Breast epithelium (tissue), 4 donors: ENCODE measurements at regions not wholly inside any gene's neighbourhood (a gene's known extent, or its start where the extent isn't known, plus 50 kb on each side); places are given as distances from the start of the nearest gene placed in this dataset.

Experiments used
- DNase-seq, 2 donors: peaks; one replicate each; pipeline ENCODE4 v3.0.0-alpha.2; 2019; ENCODE audit warnings: low spot score in 2 of 2
- H3K27ac ChIP-seq, 2 donors: fragments of 200-600 bp; sonication (generic) in 1 of 2; one replicate each; pipeline ENCODE4 v1.5.1; 2016 to 2019; ENCODE audit warnings: mild to moderate bottlenecking in 1 of 2
- H3K27me3 ChIP-seq, 2 donors: fragments of 200-600 bp; sonication (generic) in 1 of 2; one replicate each; pipeline versions ENCODE4 v1.5.1 to v1.6.0; 2017 to 2019; ENCODE audit warnings: control low read depth in 1 of 2, mild to moderate bottlenecking in 1 of 2
- H3K36me3 ChIP-seq: fragments of 200-600 bp; one replicate; pipeline ENCODE4 v1.5.1; 2019
- H3K4me1 ChIP-seq, 2 donors: fragments of 200-600 bp; sonication (generic); one replicate each; pipeline ENCODE4 v1.5.1; 2016 to 2019; ENCODE audit warnings: control low read depth in 1 of 2
- H3K4me3 ChIP-seq, 3 donors: fragments of 200-600 bp; sonication (generic); 1 replicate in 2 of 3; 2 replicates in 1 of 3; pipeline ENCODE4 v1.5.1; 2016 to 2019; ENCODE audit warnings: mild to moderate bottlenecking in 3 of 3, moderate library complexity in 2 of 3
- H3K9me3 ChIP-seq, 2 donors: fragments of 200-600 bp; sonication (generic) in 1 of 2; one replicate each; pipeline ENCODE4 v1.5.1; 2016 to 2019; ENCODE audit warnings: control low read depth in 1 of 2
- CTCF ChIP-seq, 3 donors: fragments of 450-650 bp; IDR thresholded peaks; one replicate each; pipeline ENCODE4 v1.5.1; 2016 to 2017; ENCODE audit warnings: antibody characterized with exemption in 3 of 3, mild to moderate bottlenecking in 3 of 3, moderate library complexity in 3 of 3
- POLR2A ChIP-seq: fragments of 450-650 bp; IDR thresholded peaks from one replicate; pipeline ENCODE4 v1.6.1; 2016; ENCODE audit warnings: antibody characterized with exemption, mild to moderate bottlenecking, moderate library complexity
- POLR2AphosphoS5 ChIP-seq, 3 donors: sonication (generic); formaldehyde crosslinking; IDR thresholded peaks; one replicate each; pipeline ENCODE4 v1.6.1; 2017; ENCODE audit warnings: antibody characterized with exemption in 3 of 3
- intact Hi-C: fragments of 100-400 bp; cut with DNase I; formaldehyde crosslinking; loops from one replicate; pipeline ENCODE4 v1.15.1; 2023; ENCODE audit warnings: low total_unique reads

DNA sequence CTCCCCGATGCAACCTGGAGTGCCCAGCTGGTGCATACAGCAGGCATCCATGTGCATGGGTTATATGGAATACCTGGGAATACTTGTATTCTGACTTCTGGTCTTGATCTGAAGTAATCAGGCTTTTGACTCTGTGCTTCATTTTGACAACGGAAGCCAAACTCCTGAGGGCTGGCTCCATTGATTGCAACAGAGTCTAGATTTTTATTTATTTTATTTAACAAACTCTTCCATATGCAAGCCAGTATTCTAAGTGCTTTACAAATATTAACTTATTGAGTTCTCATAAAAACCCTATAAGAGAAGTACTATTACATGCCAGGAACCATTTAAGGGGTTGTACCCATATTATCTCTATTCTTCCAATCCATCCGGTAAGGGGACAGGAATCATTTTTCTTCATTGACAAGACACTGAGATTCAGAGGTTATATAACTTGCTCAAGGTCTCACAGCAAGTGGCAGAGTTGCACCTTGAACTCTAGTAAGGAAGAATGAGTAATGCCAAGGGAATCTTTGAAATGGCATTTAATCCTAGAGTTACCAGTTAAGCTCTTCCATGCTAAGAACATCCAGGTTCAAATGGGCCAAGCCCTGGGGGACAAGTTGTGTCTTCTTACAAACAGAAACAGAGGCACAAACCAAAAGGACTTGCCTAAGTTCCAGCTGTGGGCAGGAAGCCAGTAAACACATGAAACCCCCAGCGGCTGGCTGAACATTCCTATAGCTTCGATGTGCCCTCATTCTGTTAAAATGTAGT is 241.0 kb downstream of the WDR11 start:
- no peaks in the 10 kb centered on the region for H3K36me3 ChIP-seq
- DNase-seq: peak in 1 of 2 donors; percentile 32
- no peaks in the 10 kb centered on the region for H3K9me3 ChIP-seq
- intact Hi-C loops: no loop called here
- H3K4me3 ChIP-seq: no peak overlapping the region
- TF ChIP-seq POLR2AphosphoS5 (IDR thresholded peaks at IDR 0.05) (no peak), POLR2A (no peak), CTCF (IDR thresholded peaks at IDR 0.05) (no peak)
- peaks cover 0 to 4% of the 10 kb centered on the region in 2 donors for H3K4me1 ChIP-seq
- no peak overlapping the region for H3K27ac ChIP-seq
- no peaks in the 10 kb centered on the region for H3K27me3 ChIP-seq

DNA sequence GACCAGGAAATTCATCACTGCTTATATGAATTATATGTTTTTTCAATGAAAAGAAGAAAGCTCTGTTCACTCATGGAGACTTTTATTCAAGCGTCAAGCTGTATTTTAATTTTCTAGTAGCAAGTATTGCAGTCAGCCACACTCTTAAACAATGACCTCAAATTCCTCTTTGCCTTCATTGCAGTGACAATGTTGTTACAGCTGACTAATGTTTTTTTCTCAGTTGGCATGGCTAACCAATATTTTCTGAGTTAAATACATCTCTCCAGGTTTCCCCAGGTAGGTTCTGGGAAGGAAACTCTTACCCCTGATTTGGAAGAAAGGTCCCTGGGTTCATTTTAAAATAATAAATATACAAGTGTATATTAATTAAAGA is 241.5 kb downstream of the WDR11 start:
- Histone ChIP-seq H3K36me3 (no peaks in the 10 kb centered on the region), H3K27me3 (no peaks in the 10 kb centered on the region), H3K9me3 (no peaks in the 10 kb centered on the region), H3K4me3 (no peak overlapping the region), H3K4me1 (peaks cover 0 to 4% of the 10 kb centered on the region in 2 donors), H3K27ac (no peak overlapping the region)
- TF ChIP-seq POLR2A: no peak
- no peak for TF ChIP-seq POLR2AphosphoS5 (IDR thresholded peaks at IDR 0.05)
- no peak for TF ChIP-seq CTCF (IDR thresholded peaks at IDR 0.05)
- no peak for DNase-seq
- intact Hi-C loops: no loop called here

- Histone ChIP-seq H3K4me3 (no peak overlapping the region), H3K9me3 (no peaks in the 10 kb centered on the region), H3K4me1 (peaks cover 0 to 4% of the 10 kb centered on the region in 2 donors), H3K27ac (no peak overlapping the region), H3K36me3 (no peaks in the 10 kb centered on the region), H3K27me3 (no peaks in the 10 kb centered on the region)
- TF ChIP-seq CTCF (IDR thresholded peaks at IDR 0.05) (no peak), POLR2AphosphoS5 (IDR thresholded peaks at IDR 0.05) (no peak), POLR2A (no peak)
- intact Hi-C loops: no loop called here
- no peak for DNase-seq
These were observed 245.7 kb downstream of the WDR11 start for GRCh38 chr10:121096617-121097431.

GRCh38 chr10:121098211-121098610 is 247.0 kb downstream of the WDR11 start:
- no peak overlapping the region for H3K27ac ChIP-seq
- H3K36me3 ChIP-seq: no peaks in the 10 kb centered on the region
- no peaks in the 10 kb centered on the region for H3K9me3 ChIP-seq
- intact Hi-C loops: no loop called here
- no peaks in the 10 kb centered on the region for H3K27me3 ChIP-seq
- no peaks in the 10 kb centered on the region for H3K4me1 ChIP-seq
- TF ChIP-seq CTCF (IDR thresholded peaks at IDR 0.05) (no peak), POLR2A (no peak), POLR2AphosphoS5 (IDR thresholded peaks at IDR 0.05) (no peak)
- no peak for DNase-seq
- no peak overlapping the region for H3K4me3 ChIP-seq

DNA sequence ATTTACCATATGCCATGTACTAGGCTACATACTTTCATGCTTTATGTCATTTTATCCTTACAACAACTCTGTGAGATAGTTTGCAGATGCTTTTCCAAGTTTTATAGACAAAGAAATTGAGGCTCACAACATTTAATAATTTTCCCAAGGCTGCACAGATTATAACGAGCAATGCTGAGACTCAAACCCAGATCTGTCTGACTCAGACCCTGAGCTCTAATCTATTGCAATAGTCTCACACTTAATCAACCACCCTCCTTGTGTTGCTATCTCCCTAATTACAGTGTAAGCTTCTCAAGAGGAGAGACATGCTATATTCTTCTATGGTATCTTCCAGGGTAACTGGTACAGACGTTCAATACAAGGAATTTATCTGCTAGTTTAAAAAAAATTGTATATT is 247.6 kb downstream of the WDR11 start:
- Histone ChIP-seq H3K36me3 (no peaks in the 10 kb centered on the region), H3K9me3 (no peaks in the 10 kb centered on the region), H3K4me1 (no peaks in the 10 kb centered on the region), H3K27me3 (no peaks in the 10 kb centered on the region), H3K4me3 (no peak overlapping the region), H3K27ac (no peak overlapping the region)
- no peak for DNase-seq
- TF ChIP-seq CTCF (IDR thresholded peaks at IDR 0.05) (no peak), POLR2A (no peak), POLR2AphosphoS5 (IDR thresholded peaks at IDR 0.05) (no peak)
- intact Hi-C loops: no loop called here
